SK-N-MC (cell line): ENCODE measurements at regions not wholly inside any gene's neighbourhood (a gene's known extent, or its start where the extent isn't known, plus 50 kb on each side); places are given as distances from the start of the nearest gene placed in this dataset.

Experiments
- EZH2 ChIP-seq: fragments of 200-600 bp; sonication (generic); IDR thresholded peaks from one replicate; pipeline ENCODE4 v1.6.1; 2017; ENCODE audit warnings: antibody characterized with exemption
- FOXP2 ChIP-seq: optimal IDR thresholded peaks from 2 replicates; pipeline ENCODE3; 2011; ENCODE audit warnings: mild to moderate bottlenecking, moderate library complexity; ENCODE audit not compliant: insufficient read depth; ENCODE audit errors: extremely low read length, control extremely low read depth
- POLR2AphosphoS5 ChIP-seq: IDR thresholded peaks from 2 replicates; pipeline ENCODE4 v1.6.1; 2012; ENCODE audit warnings: mild to moderate bottlenecking, low read depth, low read length, borderline replicate concordance

DNA sequence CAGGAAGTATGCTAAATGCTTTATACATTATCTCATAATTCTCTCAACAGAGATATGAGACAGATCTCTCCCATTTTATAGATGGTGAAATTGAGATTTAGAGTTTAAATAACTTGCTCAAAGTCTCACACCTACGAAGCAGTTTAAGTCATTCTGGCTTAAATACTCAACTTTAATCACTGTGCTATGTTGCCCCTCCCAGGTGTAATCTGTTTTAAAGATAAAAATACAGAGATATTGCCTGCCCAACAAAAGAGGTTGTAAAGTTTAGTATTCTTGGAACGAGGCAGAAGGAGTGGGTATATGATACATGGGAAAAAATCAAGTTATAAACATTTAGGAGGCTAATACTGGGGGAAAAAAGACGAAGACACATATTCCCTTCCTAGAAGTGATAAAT lies 156.8 kb upstream of the LRIG3 start:
- TF ChIP-seq EZH2 (no peak), POLR2AphosphoS5 (no peak), FOXP2 (no peak)
